Osteoblast (primary cell): ENCODE measurements at regions not wholly inside any gene's neighbourhood (a gene's known extent, or its start where the extent isn't known, plus 50 kb on each side); places are given as distances from the start of the nearest gene placed in this dataset.

ENCODE experiments used
- DNase-seq: peaks from one replicate; pipeline ENCODE4 v3.0.0; 2011; ENCODE audit warnings: low spot score, mixed read lengths; ENCODE audit not compliant: insufficient read length; ENCODE audit errors: missing footprints
- H2AFZ ChIP-seq: 2 replicates; pipeline ENCODE4 v1.6.0; 2011; ENCODE audit warnings: mild to moderate bottlenecking, low read length
- H3K27ac ChIP-seq: 2 replicates; pipeline ENCODE4 v1.5.1; 2011; ENCODE audit warnings: mild to moderate bottlenecking, low read depth, low read length, moderate library complexity
- H3K27me3 ChIP-seq: 2 replicates; pipeline ENCODE4 v1.6.0; 2012; ENCODE audit warnings: mild to moderate bottlenecking, control low read depth, inconsistent platforms, low read length, moderate library complexity; ENCODE audit not compliant: insufficient read depth
- H3K36me3 ChIP-seq: 2 replicates; pipeline ENCODE4 v1.5.1; 2011; ENCODE audit warnings: mild to moderate bottlenecking, low read length, control low read depth, moderate library complexity; ENCODE audit not compliant: insufficient read depth
- H3K4me1 ChIP-seq: 2 replicates; pipeline ENCODE4 v1.5.1; 2011; ENCODE audit warnings: mild to moderate bottlenecking, low read length, control low read depth, moderate library complexity; ENCODE audit not compliant: insufficient read depth
- H3K4me2 ChIP-seq: 2 replicates; pipeline ENCODE4 v1.6.0; 2011; ENCODE audit warnings: mild to moderate bottlenecking, low read length; ENCODE audit not compliant: insufficient read depth
- H3K4me3 ChIP-seq: fragments of 200-600 bp; sonication (generic); 3 replicates; pipeline ENCODE4 v1.5.1; 2012; ENCODE audit warnings: mild to moderate bottlenecking, low read length, inconsistent platforms; ENCODE audit not compliant: insufficient read depth
- H3K79me2 ChIP-seq: 2 replicates; pipeline ENCODE4 v1.6.0; 2012; ENCODE audit warnings: mild to moderate bottlenecking, low read length, control low read depth, inconsistent platforms; ENCODE audit not compliant: insufficient read depth
- H3K9me3 ChIP-seq: 2 replicates; pipeline ENCODE4 v1.5.1; 2011; ENCODE audit warnings: low read depth, low read length, control low read depth
- H4K20me1 ChIP-seq: 2 replicates; pipeline ENCODE4 v1.6.0; 2012; ENCODE audit warnings: mild to moderate bottlenecking, low read length, control low read depth; ENCODE audit not compliant: insufficient read depth
- CTCF ChIP-seq: IDR thresholded peaks from 2 replicates; pipeline ENCODE4 v1.5.1; 2011; ENCODE audit warnings: mild to moderate bottlenecking, low read depth, low read length, moderate library complexity; ENCODE audit errors: extremely low read depth

GRCh38 chr9:82184524-82184923 lies 196.0 kb downstream of the SPATA31D1 start:
- no peak for DNase-seq
- H3K79me2 ChIP-seq = no peaks in the 10 kb centered on the region
- H3K27me3 ChIP-seq = no peaks in the 10 kb centered on the region
- H3K4me1 ChIP-seq = no peaks in the 10 kb centered on the region
- H2AFZ ChIP-seq = no peak overlapping the region
- H3K4me2 ChIP-seq = no peak overlapping the region
- TF ChIP-seq CTCF = no peak
- H3K9me3 ChIP-seq = no peaks in the 10 kb centered on the region
- no peak overlapping the region for H3K27ac ChIP-seq
- H3K4me3 ChIP-seq = no peak overlapping the region
- no peaks in the 10 kb centered on the region for H4K20me1 ChIP-seq
- no peaks in the 10 kb centered on the region for H3K36me3 ChIP-seq

- Histone ChIP-seq H4K20me1 (no peaks in the 10 kb centered on the region), H3K27me3 (no peaks in the 10 kb centered on the region), H3K79me2 (no peaks in the 10 kb centered on the region), H2AFZ (no peak overlapping the region), H3K4me3 (no peak overlapping the region), H3K9me3 (no peaks in the 10 kb centered on the region), H3K36me3 (no peaks in the 10 kb centered on the region), H3K4me2 (no peak overlapping the region), H3K27ac (no peak overlapping the region), H3K4me1 (no peaks in the 10 kb centered on the region)
- no peak for TF ChIP-seq CTCF
- DNase-seq = no peak
Measured at GRCh38 chr9:82188817-82189216, 200.2 kb downstream of the SPATA31D1 start.

- DNase-seq = no peak
- no peak overlapping the region for H3K4me2 ChIP-seq
- H4K20me1 ChIP-seq = no peaks in the 10 kb centered on the region
- no peaks in the 10 kb centered on the region for H3K27me3 ChIP-seq
- H3K9me3 ChIP-seq = no peaks in the 10 kb centered on the region
- H3K27ac ChIP-seq = no peak overlapping the region
- no peaks in the 10 kb centered on the region for H3K36me3 ChIP-seq
- no peaks in the 10 kb centered on the region for H3K79me2 ChIP-seq
- no peak for TF ChIP-seq CTCF
- no peak overlapping the region for H2AFZ ChIP-seq
- no peak overlapping the region for H3K4me3 ChIP-seq
- H3K4me1 ChIP-seq = no peaks in the 10 kb centered on the region
Measured at GRCh38 chr9:82191082-82191770, 202.7 kb downstream of the SPATA31D1 start.

GRCh38 chr9:82192211-82192610 lies 203.6 kb downstream of the SPATA31D1 start:
- no peak for TF ChIP-seq CTCF
- H3K9me3 ChIP-seq = no peaks in the 10 kb centered on the region
- H3K27ac ChIP-seq = no peak overlapping the region
- H3K4me3 ChIP-seq = no peak overlapping the region
- DNase-seq = no peak
- H3K79me2 ChIP-seq = no peaks in the 10 kb centered on the region
- H3K4me2 ChIP-seq = no peak overlapping the region
- no peaks in the 10 kb centered on the region for H4K20me1 ChIP-seq
- no peaks in the 10 kb centered on the region for H3K36me3 ChIP-seq
- no peaks in the 10 kb centered on the region for H3K4me1 ChIP-seq
- no peaks in the 10 kb centered on the region for H3K27me3 ChIP-seq
- H2AFZ ChIP-seq = no peak overlapping the region
